GM12864 (cell line): ENCODE measurements at regions not wholly inside any gene's neighbourhood (a gene's known extent, or its start where the extent isn't known, plus 50 kb on each side); places are given as distances from the start of the nearest gene placed in this dataset.
"Not testable (repeated sequence)": the region's sequence is repeated elsewhere in the genome, so short reads cannot be mapped to it uniquely, and the experiment has no call there.

ENCODE experiments used
- DNase-seq: peaks from one replicate; pipeline ENCODE4 v3.0.0-alpha.2; 2011; ENCODE audit warnings: low read depth
- H3K4me3 ChIP-seq: 2 replicates; pipeline ENCODE4 v1.5.1; 2011; ENCODE audit warnings: mild to moderate bottlenecking, low read depth, low read length, control low read depth
- TF ChIP-seq, protein P1 (sequence below): IDR thresholded peaks from 2 replicates; pipeline ENCODE4 v1.5.1; 2011; ENCODE audit warnings: low read depth, mild to moderate bottlenecking, moderate library complexity, low read length, control low read depth, inconsistent platforms; ENCODE audit errors: missing control alignments

- no peak for DNase-seq
- TF ChIP-seq, protein P1, sequence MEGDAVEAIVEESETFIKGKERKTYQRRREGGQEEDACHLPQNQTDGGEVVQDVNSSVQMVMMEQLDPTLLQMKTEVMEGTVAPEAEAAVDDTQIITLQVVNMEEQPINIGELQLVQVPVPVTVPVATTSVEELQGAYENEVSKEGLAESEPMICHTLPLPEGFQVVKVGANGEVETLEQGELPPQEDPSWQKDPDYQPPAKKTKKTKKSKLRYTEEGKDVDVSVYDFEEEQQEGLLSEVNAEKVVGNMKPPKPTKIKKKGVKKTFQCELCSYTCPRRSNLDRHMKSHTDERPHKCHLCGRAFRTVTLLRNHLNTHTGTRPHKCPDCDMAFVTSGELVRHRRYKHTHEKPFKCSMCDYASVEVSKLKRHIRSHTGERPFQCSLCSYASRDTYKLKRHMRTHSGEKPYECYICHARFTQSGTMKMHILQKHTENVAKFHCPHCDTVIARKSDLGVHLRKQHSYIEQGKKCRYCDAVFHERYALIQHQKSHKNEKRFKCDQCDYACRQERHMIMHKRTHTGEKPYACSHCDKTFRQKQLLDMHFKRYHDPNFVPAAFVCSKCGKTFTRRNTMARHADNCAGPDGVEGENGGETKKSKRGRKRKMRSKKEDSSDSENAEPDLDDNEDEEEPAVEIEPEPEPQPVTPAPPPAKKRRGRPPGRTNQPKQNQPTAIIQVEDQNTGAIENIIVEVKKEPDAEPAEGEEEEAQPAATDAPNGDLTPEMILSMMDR: no peak
- H3K4me3 ChIP-seq: no peak overlapping the region
Measured at GRCh38 chr3:145032791-145033190, 1061.2 kb downstream of the DIPK2A start.

- no peak overlapping the region for H3K4me3 ChIP-seq
- TF ChIP-seq, protein P1: no peak
- no peak for DNase-seq
Measured at GRCh38 chr3:145035682-145036081, 1064.1 kb downstream of the DIPK2A start.

DNA sequence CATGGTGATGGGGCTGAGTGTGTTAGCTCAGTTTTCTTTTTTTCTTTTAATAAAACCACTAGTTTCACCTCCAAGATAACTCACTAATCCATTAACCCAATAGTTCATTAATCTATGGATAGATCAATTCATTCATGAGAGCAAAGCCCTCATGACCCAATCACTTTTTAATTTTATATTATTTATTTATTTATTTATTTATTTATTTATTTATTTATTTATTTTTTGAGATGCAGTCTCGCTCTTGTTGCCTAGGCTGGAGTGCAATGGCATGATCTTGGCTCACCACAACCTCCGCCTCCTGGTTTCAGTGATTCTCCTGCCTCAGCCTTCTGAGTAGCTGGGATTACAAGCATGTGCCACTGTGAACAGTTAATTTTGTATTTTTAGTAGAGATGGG, 1082.4 kb downstream of the DIPK2A start:
- not testable (repeated sequence) for H3K4me3 ChIP-seq, DNase-seq

DNA sequence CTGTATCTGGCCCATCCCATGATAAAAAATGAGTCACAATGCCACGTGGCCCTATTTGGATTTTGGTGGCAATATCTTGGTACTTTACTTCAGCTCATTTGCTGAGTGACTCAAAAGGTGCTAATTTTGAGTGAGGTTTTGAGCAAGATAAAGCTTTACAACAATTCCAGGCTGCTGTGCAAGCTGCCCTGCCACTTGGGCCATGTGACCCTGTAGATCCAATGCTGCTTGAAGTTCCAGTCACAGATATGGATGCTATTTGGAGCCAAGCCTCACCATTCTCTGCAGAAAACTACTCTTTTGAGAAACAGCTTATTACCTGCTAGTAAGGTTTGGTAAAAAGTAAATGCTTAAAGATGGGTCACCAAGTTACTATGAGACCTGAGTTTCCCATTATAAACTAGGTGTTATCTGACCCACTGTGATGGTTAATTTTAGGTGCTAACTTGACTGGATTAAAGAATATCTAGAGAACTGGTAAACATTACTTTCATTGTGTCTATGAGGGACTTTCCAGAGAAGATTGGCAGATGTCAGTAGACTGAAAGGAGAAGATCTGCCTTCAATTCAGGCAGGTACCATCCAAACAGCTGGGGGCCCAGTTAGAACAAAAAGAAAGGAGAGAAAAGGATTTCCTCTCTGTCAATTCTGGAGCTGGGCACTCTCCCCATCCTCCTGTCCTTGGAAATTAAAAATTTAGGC, 1083.9 kb downstream of the DIPK2A start:
- H3K4me3 ChIP-seq: no peak overlapping the region
- DNase-seq: no peak
- TF ChIP-seq, protein P1: no peak

GRCh38 chr3:145058483-145058882, 1086.9 kb downstream of the DIPK2A start:
- no peak overlapping the region for H3K4me3 ChIP-seq
- no peak for DNase-seq
- TF ChIP-seq, protein P1: no peak

DNA sequence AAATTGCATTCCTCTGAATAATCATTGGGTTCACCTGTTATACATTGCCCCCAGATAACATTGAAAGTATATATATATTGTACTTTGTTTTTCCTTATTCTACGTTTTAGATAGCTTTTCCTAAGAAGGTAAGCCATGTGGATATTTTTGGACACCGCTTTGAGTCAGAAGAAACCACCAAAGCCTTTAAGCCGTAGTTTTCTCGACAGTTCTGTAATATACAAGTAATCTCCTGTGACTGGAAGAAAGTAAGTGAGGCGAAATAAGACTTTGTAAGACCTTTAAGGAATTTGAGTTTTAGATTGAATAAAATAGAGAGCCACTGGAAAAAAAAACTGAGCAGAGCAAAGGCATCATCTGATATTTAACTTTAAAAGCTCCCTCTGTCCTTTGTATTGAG, 1092.0 kb downstream of the DIPK2A start:
- DNase-seq: no peak
- no peak overlapping the region for H3K4me3 ChIP-seq
- TF ChIP-seq, protein P1: no peak

DNA sequence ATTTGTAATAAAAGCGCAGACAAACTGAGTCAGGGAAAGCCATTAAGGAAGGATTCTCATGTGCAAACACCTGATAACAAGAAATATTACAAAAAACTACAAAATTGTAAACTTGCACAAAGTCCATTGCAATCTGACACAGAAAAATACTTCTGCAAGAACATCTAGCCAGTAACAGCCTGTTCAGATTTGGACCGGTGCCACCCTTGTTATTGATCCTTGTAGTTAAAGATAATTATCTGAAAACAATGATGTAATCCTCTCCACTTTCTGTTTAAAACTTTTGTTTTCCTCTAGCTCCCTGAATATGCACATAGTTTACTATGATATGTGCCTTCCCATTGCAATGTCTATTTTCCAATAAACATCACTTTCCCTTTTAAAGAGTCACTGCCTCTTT, 1090.2 kb downstream of the PLOD2 start:
- TF ChIP-seq, protein P1: no peak
- H3K4me3 ChIP-seq: no peak overlapping the region
- no peak for DNase-seq

- DNase-seq: no peak
- H3K4me3 ChIP-seq: no peak overlapping the region
- TF ChIP-seq, protein P1: no peak
Measured at GRCh38 chr3:145079436-145079835, 1081.5 kb downstream of the PLOD2 start.
